GM12865 (cell line): ENCODE measurements at regions not wholly inside any gene's neighbourhood (a gene's known extent, or its start where the extent isn't known, plus 50 kb on each side); places are given as distances from the start of the nearest gene placed in this dataset.
"Not testable (repeated sequence)": the region's sequence is repeated elsewhere in the genome, so short reads cannot be mapped to it uniquely, and the experiment has no call there.

Experiments used
- DNase-seq: peaks from one replicate; pipeline ENCODE4 v3.0.0; 2010; ENCODE audit warnings: low read depth
- H3K4me3 ChIP-seq: 2 replicates; pipeline ENCODE4 v1.5.1; 2011; ENCODE audit warnings: mild to moderate bottlenecking, low read depth, low read length, control low read depth
- TF ChIP-seq, protein P1 (sequence below): IDR thresholded peaks from 2 replicates; pipeline ENCODE4 v1.5.1; 2011; ENCODE audit warnings: low read length, control low read depth, low read depth, inconsistent platforms; ENCODE audit not compliant: insufficient read depth; ENCODE audit errors: missing control alignments

DNA sequence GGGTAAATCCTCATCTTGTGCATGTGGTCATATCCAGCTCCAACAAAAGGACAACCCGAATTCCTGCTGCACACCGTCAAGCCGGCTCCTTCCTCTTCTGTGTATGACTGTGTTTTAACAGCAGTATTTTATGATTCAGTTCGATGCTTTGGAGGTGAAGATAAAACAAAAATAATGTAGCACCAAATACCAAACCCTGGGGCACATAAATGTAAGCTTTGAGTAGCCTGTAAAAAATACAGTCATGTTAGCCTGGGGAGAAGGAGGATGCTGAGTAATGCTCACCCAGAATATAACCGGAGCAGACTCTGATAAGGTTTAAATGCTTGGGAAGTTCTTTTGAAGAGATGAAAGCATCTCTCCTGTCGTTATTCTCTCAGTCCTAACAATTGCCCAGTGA is 225.0 kb downstream of the SUCLG1 start:
- TF ChIP-seq, protein P1, sequence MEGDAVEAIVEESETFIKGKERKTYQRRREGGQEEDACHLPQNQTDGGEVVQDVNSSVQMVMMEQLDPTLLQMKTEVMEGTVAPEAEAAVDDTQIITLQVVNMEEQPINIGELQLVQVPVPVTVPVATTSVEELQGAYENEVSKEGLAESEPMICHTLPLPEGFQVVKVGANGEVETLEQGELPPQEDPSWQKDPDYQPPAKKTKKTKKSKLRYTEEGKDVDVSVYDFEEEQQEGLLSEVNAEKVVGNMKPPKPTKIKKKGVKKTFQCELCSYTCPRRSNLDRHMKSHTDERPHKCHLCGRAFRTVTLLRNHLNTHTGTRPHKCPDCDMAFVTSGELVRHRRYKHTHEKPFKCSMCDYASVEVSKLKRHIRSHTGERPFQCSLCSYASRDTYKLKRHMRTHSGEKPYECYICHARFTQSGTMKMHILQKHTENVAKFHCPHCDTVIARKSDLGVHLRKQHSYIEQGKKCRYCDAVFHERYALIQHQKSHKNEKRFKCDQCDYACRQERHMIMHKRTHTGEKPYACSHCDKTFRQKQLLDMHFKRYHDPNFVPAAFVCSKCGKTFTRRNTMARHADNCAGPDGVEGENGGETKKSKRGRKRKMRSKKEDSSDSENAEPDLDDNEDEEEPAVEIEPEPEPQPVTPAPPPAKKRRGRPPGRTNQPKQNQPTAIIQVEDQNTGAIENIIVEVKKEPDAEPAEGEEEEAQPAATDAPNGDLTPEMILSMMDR = no peak
- no peak overlapping the region for H3K4me3 ChIP-seq
- DNase-seq = no peak

DNA sequence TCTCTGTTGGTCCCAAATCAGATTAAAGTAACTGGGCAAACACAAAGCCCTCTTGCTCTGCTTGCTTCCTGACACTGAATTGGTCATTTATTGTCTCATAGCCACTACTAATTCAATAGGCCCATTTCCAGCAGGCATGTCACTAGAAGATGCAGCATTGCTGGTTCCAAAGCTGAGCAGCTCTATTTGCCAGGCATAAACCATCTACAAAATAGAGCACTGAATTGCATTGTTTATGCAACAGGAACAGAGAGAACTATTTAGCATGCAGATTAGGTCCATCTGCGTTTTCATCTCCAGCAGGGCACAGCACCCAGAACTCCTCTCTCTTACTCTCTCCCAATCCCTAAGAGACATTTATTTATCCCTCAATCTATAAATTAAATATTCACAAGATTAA is 227.6 kb downstream of the SUCLG1 start:
- no peak overlapping the region for H3K4me3 ChIP-seq
- no peak for DNase-seq
- TF ChIP-seq, protein P1 = no peak

DNA sequence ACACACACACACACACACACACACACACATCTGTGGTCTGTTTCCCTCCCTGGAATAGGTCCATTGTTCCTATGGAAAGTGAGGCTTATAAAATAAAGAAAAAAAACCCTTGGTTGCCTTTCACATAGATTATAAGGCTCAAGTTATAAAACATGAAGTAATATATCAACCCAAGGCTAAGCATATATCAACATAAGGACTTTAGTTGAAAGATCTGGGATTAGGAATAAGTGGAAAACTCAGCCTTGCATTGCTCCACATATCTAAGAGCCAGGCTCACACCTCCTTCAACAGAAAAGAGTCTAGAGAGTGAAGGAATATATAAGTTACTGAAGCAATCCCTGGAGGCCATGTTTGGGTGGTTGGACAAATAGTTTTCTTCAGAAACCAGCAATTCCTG is 235.0 kb downstream of the SUCLG1 start:
- DNase-seq = no peak
- H3K4me3 ChIP-seq = no peak overlapping the region
- TF ChIP-seq, protein P1 = no peak

DNA sequence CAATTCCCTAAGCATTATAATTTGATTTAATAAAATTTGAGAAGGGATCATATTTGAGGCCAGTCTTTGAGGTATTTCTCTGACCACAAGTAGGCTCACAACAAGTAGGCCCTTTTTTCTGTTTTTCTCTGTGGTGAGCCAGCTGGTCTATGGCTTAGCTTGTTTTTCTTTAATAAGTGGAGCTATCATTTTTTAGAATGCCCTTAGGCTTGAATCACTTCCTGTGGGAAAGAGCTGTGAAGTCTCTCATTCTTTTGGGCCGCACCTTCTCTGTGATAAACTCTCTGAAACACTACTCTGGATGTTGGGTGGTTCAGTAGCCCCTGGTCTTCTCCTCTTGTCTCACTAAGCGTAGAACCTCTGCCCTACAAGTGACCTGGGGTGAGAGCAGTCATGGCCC is 235.9 kb downstream of the SUCLG1 start:
- H3K4me3 ChIP-seq = no peak overlapping the region
- no peak for DNase-seq
- TF ChIP-seq, protein P1 = no peak

DNA sequence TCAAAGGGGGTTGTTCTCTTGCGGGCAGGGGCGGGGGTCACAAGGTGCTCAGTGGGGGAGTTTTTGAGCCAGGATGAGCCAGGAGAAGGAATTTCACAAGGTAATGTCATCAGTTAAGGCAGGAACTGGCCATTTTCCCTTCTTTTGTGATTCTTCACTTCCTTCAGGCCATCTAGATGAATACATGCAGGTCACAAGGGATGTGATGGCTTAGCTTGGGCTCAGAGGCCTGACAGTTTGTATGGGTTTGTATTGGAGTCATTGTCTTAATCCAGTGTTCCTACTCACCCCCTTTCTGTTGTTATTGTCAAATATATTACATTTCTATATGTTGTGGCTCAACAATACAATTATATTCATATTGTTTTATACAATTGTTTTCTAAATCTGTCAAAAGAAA is 238.0 kb downstream of the SUCLG1 start:
- H3K4me3 ChIP-seq, DNase-seq: not testable (repeated sequence)

DNA sequence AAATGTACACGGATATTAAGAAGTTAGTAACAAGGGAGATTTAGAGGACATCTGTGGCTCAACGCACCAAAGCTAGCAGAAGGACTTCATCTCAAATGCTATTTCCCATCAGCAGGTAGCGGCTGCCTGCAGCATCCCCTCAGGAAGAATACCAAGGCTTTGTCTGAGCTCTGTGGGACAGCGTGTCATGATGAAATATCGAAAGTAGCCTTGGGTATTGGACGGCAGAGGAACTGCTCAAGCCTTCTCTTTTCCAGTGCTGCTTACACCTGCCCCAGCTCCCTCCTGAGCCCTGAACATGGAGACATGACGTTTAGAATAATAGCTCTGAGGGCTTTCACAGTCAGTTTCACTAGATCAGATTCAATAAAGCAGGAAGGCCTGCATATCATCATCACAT is 241.6 kb downstream of the SUCLG1 start:
- H3K4me3 ChIP-seq = no peak overlapping the region
- TF ChIP-seq, protein P1 = no peak
- DNase-seq = no peak

DNA sequence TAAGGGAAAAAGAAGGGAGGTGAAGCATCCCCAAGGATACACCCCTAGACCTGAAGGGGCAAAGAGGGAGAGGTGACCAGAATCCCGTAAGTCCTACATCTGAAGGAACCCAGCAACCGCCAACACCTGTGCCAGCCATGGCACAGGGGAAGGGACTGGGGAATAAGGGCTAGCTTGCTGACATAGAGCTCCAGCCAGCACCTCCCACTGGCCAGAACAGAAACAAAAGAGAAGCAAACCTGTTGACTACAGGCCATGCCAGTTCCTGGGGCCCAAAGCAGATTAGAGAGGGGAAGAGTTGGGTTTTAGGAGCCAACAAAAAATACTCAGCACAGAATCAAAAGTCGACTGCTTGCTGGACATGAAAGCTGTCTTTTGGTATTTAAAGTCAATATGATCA is 244.6 kb downstream of the SUCLG1 start:
- no peak overlapping the region for H3K4me3 ChIP-seq
- TF ChIP-seq, protein P1 = no peak
- DNase-seq = no peak
